ENCODE measurements at regions not wholly inside any gene's neighbourhood (a gene's known extent, or its start where the extent isn't known, plus 50 kb on each side); places are given as distances from the start of the nearest gene placed in this dataset.

DNA sequence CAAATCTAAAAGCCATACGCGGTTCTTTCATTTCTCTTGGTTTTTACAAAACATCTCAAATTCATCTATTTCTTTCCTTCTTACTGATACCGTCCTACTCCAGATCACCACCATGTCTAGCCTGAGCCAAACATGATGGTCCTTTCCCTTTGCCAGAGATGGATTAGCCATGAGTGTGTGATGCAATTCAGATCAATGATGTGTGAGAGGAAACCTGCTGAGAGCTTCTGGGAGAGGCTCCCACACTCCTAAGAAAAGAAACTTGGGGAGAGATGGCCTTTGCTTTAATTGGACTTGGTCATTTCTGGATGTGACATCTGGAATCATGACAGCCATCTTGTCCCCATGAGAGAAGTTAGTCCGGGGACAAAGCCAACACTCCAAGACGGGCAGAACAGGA lies 367.2 kb downstream of the FGFR2 start:
- TF ChIP-seq CTCF (IDR thresholded peaks at IDR 0.05) (no peak), POLR2A (IDR thresholded peaks at IDR 0.05) (no peak)
